ENCODE measurements at regions not wholly inside any gene's neighbourhood (a gene's known extent, or its start where the extent isn't known, plus 50 kb on each side); places are given as distances from the start of the nearest gene placed in this dataset.
"Not testable (repeated sequence)": the region's sequence is repeated elsewhere in the genome, so short reads cannot be mapped to it uniquely, and the experiment has no call there.

DNA sequence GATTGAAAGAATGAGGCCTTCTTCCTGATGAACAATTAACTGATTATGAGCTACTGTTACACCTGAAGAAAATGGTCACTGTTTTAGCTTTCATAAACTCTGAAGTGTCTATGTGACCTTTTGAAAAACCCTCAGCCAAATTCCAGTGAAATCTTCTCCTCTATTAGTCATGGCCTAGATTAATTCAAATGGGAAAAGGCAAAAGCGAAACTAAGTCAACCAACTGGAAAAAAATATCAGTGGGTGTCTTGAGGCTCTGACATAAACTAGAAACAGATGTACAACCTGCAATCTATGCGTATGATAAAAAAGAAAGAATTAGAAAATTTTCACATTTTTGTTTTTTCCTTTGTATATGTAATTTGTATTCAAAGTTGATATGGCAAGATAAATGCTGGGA, 169.4 kb upstream of the BANK1 start:
- Histone ChIP-seq H3K4me1 (no peaks in the 10 kb centered on the region), H3K9me3 (no peaks in the 10 kb centered on the region), H3K4me3 (no peak overlapping the region), H3K27me3 (no peaks in the 10 kb centered on the region), H3K27ac (no peak overlapping the region), H3K36me3 (no peaks in the 10 kb centered on the region)
- DNase-seq: no peak
- no peak for TF ChIP-seq CTCF (IDR thresholded peaks at IDR 0.05)
- no peak for TF ChIP-seq EP300 (IDR thresholded peaks at IDR 0.05; ENCODE audit: low read depth)
- no peak for TF ChIP-seq POLR2A (IDR thresholded peaks at IDR 0.05)
- no peak for TF ChIP-seq POLR2AphosphoS5 (IDR thresholded peaks at IDR 0.05)
- 89% methylated on average over 2 of the region's 2 CpGs for WGBS, 2 donors (ENCODE audit: low coverage in 1 of 2)
- in situ Hi-C loops (cut with MboI; ENCODE audit: low pct_ligation_motif_present in 1 of 4, low pct_unique_long_range_greater_than_20kb in 1 of 4, low sequenced_read_pairs in 3 of 4) (no loop called here), intact Hi-C loops (cut with DNase I; ENCODE audit: low total_unique reads) (no loop called here)

GRCh38 chr4:101615652-101616051, 174.9 kb upstream of the BANK1 start:
- Histone ChIP-seq H3K36me3 (no peaks in the 10 kb centered on the region), H3K4me1 (no peaks in the 10 kb centered on the region), H3K9me3 (no peaks in the 10 kb centered on the region), H3K27me3 (no peaks in the 10 kb centered on the region), H3K4me3 (no peak overlapping the region), H3K27ac (no peak overlapping the region)
- in situ Hi-C loops (cut with MboI; ENCODE audit: low pct_ligation_motif_present in 1 of 4, low pct_unique_long_range_greater_than_20kb in 1 of 4, low sequenced_read_pairs in 3 of 4): no loop called here
- TF ChIP-seq POLR2AphosphoS5 (IDR thresholded peaks at IDR 0.05): no peak
- no peak for TF ChIP-seq CTCF (IDR thresholded peaks at IDR 0.05)
- no peak for TF ChIP-seq EP300 (IDR thresholded peaks at IDR 0.05; ENCODE audit: low read depth)
- no peak for TF ChIP-seq POLR2A (IDR thresholded peaks at IDR 0.05)
- DNase-seq: no peak
- 58 to 64% methylated on average over 2 of the region's 2 CpGs for WGBS, 2 donors (ENCODE audit: low coverage in 1 of 2)
- intact Hi-C loops (cut with DNase I; ENCODE audit: low total_unique reads): no loop called here

GRCh38 chr4:101606989-101607388, 183.5 kb upstream of the BANK1 start:
- H3K9me3 ChIP-seq; H3K4me1 ChIP-seq; intact Hi-C loops (cut with DNase I; ENCODE audit: low total_unique reads); H3K27ac ChIP-seq; DNase-seq; H3K4me3 ChIP-seq; in situ Hi-C loops (cut with MboI; ENCODE audit: low pct_ligation_motif_present in 1 of 4, low pct_unique_long_range_greater_than_20kb in 1 of 4, low sequenced_read_pairs in 3 of 4); H3K36me3 ChIP-seq; H3K27me3 ChIP-seq: not testable (repeated sequence)
- WGBS, 2 donors (ENCODE audit: low coverage in 1 of 2): 96 to 100% methylated on average over 2 to 3 of the region's 3 CpGs

GRCh38 chr4:101604976-101605375, 185.6 kb upstream of the BANK1 start:
- Histone ChIP-seq H3K4me3 (no peak overlapping the region), H3K36me3 (no peaks in the 10 kb centered on the region), H3K27ac (no peak overlapping the region), H3K27me3 (no peaks in the 10 kb centered on the region), H3K4me1 (peaks cover 0 to 10% (median 0%) of the 10 kb centered on the region in 4 donors), H3K9me3 (no peaks in the 10 kb centered on the region)
- no peak for DNase-seq
- TF ChIP-seq POLR2A (IDR thresholded peaks at IDR 0.05) (no peak), CTCF (IDR thresholded peaks at IDR 0.05) (no peak), EP300 (IDR thresholded peaks at IDR 0.05; ENCODE audit: low read depth) (no peak), POLR2AphosphoS5 (IDR thresholded peaks at IDR 0.05) (no peak)
- WGBS, 2 donors (ENCODE audit: low coverage in 1 of 2): 76 to 86% methylated on average over 1 of the region's 1 CpG
- intact Hi-C loops (cut with DNase I; ENCODE audit: low total_unique reads) (no loop called here), in situ Hi-C loops (cut with MboI; ENCODE audit: low pct_ligation_motif_present in 1 of 4, low pct_unique_long_range_greater_than_20kb in 1 of 4, low sequenced_read_pairs in 3 of 4) (no loop called here)

DNA sequence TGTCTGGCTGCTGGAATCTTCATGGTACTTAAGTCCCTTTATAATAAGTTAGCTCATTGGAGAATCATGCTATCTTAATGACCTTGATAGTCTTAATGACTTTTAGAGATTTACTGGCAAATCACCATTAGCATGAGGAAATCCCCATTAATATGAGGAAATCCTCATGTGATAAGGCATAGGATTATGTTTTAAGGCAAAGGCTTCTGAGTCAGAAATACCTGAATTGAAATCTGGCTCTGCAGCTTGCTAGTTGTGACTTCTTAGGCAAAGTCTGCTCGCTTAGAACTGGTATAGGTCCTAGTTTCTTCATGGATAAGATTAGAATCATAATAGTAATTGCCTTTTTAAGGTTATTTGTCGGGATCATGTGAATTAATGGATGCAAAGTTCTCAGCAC, 190.2 kb upstream of the BANK1 start:
- Histone ChIP-seq H3K9me3 (no peaks in the 10 kb centered on the region), H3K27me3 (no peaks in the 10 kb centered on the region), H3K4me3 (no peak overlapping the region), H3K4me1 (peaks cover 0 to 10% (median 0%) of the 10 kb centered on the region in 4 donors), H3K27ac (no peak overlapping the region), H3K36me3 (no peaks in the 10 kb centered on the region)
- intact Hi-C loops (cut with DNase I; ENCODE audit: low total_unique reads) (no loop called here), in situ Hi-C loops (cut with MboI; ENCODE audit: low pct_ligation_motif_present in 1 of 4, low pct_unique_long_range_greater_than_20kb in 1 of 4, low sequenced_read_pairs in 3 of 4) (no loop called here)
- 81% methylated on average over 2 of the region's 2 CpGs for WGBS, 2 donors (ENCODE audit: low coverage in 1 of 2)
- TF ChIP-seq POLR2AphosphoS5 (IDR thresholded peaks at IDR 0.05) (no peak), POLR2A (IDR thresholded peaks at IDR 0.05) (no peak), EP300 (IDR thresholded peaks at IDR 0.05; ENCODE audit: low read depth) (no peak), CTCF (IDR thresholded peaks at IDR 0.05) (no peak)
- no peak for DNase-seq

All from transverse colon (tissue), 4 donors.